ENCODE measurements at regions not wholly inside any gene's neighbourhood (a gene's known extent, or its start where the extent isn't known, plus 50 kb on each side); places are given as distances from the start of the nearest gene placed in this dataset.
"Not testable (repeated sequence)": the region's sequence is repeated elsewhere in the genome, so short reads cannot be mapped to it uniquely, and the experiment has no call there.

GRCh38 chr2:66105066-66105753 lies 329.7 kb upstream of the MEIS1 start:
- intact Hi-C loops (cut with micrococcal nuclease) = no loop called here

- intact Hi-C loops (cut with micrococcal nuclease) = no loop called here
These were observed 331.3 kb upstream of the MEIS1 start for GRCh38 chr2:66103581-66103980.

GRCh38 chr2:66101206-66101605 lies 333.7 kb upstream of the MEIS1 start:
- intact Hi-C loops (cut with micrococcal nuclease) = no loop called here

GRCh38 chr2:66095820-66096345 lies 339.0 kb upstream of the MEIS1 start:
- intact Hi-C loops (cut with micrococcal nuclease) = no loop called here

GRCh38 chr2:66094689-66095088 lies 340.2 kb upstream of the MEIS1 start:
- intact Hi-C loops (cut with micrococcal nuclease) = not testable (repeated sequence)

GRCh38 chr2:66093371-66093770 lies 341.6 kb upstream of the MEIS1 start:
- intact Hi-C loops (cut with micrococcal nuclease) = no loop called here

GRCh38 chr2:66084948-66085590 lies 349.9 kb upstream of the MEIS1 start:
- intact Hi-C loops (cut with micrococcal nuclease) = no loop called here

- intact Hi-C loops (cut with micrococcal nuclease) = no loop called here
These were observed 352.3 kb upstream of the MEIS1 start for GRCh38 chr2:66082581-66082980.

- intact Hi-C loops (cut with micrococcal nuclease) = no loop called here
These were observed 354.8 kb upstream of the MEIS1 start for GRCh38 chr2:66080127-66080526.

GRCh38 chr2:66073172-66073571 lies 361.8 kb upstream of the MEIS1 start:
- intact Hi-C loops (cut with micrococcal nuclease) = no loop called here

- intact Hi-C loops (cut with micrococcal nuclease) = no loop called here
These were observed 364.0 kb upstream of the MEIS1 start for GRCh38 chr2:66070721-66071602.

- intact Hi-C loops (cut with micrococcal nuclease) = no loop called here
These were observed 364.8 kb upstream of the MEIS1 start for GRCh38 chr2:66069937-66070720.

GRCh38 chr2:66066032-66066431 lies 368.9 kb upstream of the MEIS1 start:
- intact Hi-C loops (cut with micrococcal nuclease) = no loop called here

GRCh38 chr2:66059332-66059731 lies 375.6 kb upstream of the MEIS1 start:
- intact Hi-C loops (cut with micrococcal nuclease) = no loop called here

GRCh38 chr2:66058675-66059074 lies 376.2 kb upstream of the MEIS1 start:
- intact Hi-C loops (cut with micrococcal nuclease) = no loop called here

- intact Hi-C loops (cut with micrococcal nuclease) = no loop called here
These were observed 377.1 kb upstream of the MEIS1 start for GRCh38 chr2:66057844-66058243.

GRCh38 chr2:66050392-66050791 lies 384.5 kb upstream of the MEIS1 start:
- intact Hi-C loops (cut with micrococcal nuclease) = no loop called here

GRCh38 chr2:66048667-66049066 lies 386.3 kb upstream of the MEIS1 start:
- intact Hi-C loops (cut with micrococcal nuclease) = no loop called here

- intact Hi-C loops (cut with micrococcal nuclease) = no loop called here
These were observed 392.8 kb upstream of the MEIS1 start for GRCh38 chr2:66041902-66042657.

- intact Hi-C loops (cut with micrococcal nuclease) = no loop called here
These were observed 398.0 kb upstream of the MEIS1 start for GRCh38 chr2:66036948-66037347.

All from T-helper 2 cell treated with Interferon-gamma antibody and Interleukin-4, amounts not matched to agents 100 ng/mL and 5 ng/mL, for 36 hours (primary cell).